WTC11 (cell line): ENCODE measurements at regions not wholly inside any gene's neighbourhood (a gene's known extent, or its start where the extent isn't known, plus 50 kb on each side); places are given as distances from the start of the nearest gene placed in this dataset.

Experiments
- ATAC-seq: fragments of 200-7000 bp; cut with Tn5 transposase; 2 replicates; pipeline ENCODE4 v1.10.0; 2021; ENCODE audit warnings: mild to moderate bottlenecking, moderate library complexity
- CTCF ChIA-PET: fragments of 300-600 bp; sonication (Branson Sonifier 250); formaldehyde crosslinking; loops from one replicate; lab custom pipeline; 2021; ENCODE audit warnings: antibody characterized with exemption; lab: Charles Lee
- POLR2A ChIA-PET: fragments of 350-600 bp; sonication (Branson Sonifier 250); formaldehyde crosslinking; loops from one replicate; lab custom pipeline; 2021; ENCODE audit warnings: antibody characterized with exemption; lab: Charles Lee
- DNase-seq: peaks from one replicate; pipeline ENCODE4 v3.0.0; 2021; ENCODE audit warnings: low spot score
- H3K27ac Mint-ChIP-seq: 2 replicates; pipeline ENCODE4 v1.8.0; 2021; ENCODE audit warnings: mixed read lengths
- H3K27me3 Mint-ChIP-seq: 2 replicates; pipeline ENCODE4 v1.8.0; 2021; ENCODE audit warnings: low read depth, mild to moderate bottlenecking, moderate library complexity, mixed read lengths
- H3K36me3 Mint-ChIP-seq: 2 replicates; pipeline ENCODE4 v1.8.0; 2021; ENCODE audit warnings: mixed read lengths
- H3K4me1 Mint-ChIP-seq: 2 replicates; pipeline ENCODE4 v1.8.0; 2022; ENCODE audit warnings: mixed read lengths
- H3K4me3 Mint-ChIP-seq: 2 replicates; pipeline ENCODE4 v1.8.0; 2021; ENCODE audit warnings: mild to moderate bottlenecking, moderate library complexity, mixed read lengths
- H3K9me3 Mint-ChIP-seq: 2 replicates; pipeline ENCODE4 v1.8.0; 2021; ENCODE audit warnings: mixed read lengths
- ARID4B ChIP-seq: sonication (generic); formaldehyde crosslinking; IDR thresholded peaks from 2 replicates; pipeline ENCODE4 v1.8.0; 2023; ENCODE audit warnings: missing genetic modification reagents, mild to moderate bottlenecking, borderline replicate concordance
- ATF1 ChIP-seq: sonication (generic); formaldehyde crosslinking; IDR thresholded peaks from 2 replicates; pipeline ENCODE4 v1.8.1; 2023; ENCODE audit warnings: mild to moderate bottlenecking, moderate library complexity, missing genetic modification reagents
- ATF2 ChIP-seq: sonication (generic); formaldehyde crosslinking; IDR thresholded peaks from 2 replicates; pipeline ENCODE4 v1.8.1; 2022; ENCODE audit warnings: low read depth, missing genetic modification reagents, borderline replicate concordance
- EMX1 ChIP-seq: fragments of 250-450 bp; sonication (Bioruptor Pico); IDR thresholded peaks from 2 replicates; pipeline ENCODE4 v1.8.0; 2021; ENCODE audit warnings: mild to moderate bottlenecking
- FOXJ3 ChIP-seq: sonication (generic); formaldehyde crosslinking; IDR thresholded peaks from 2 replicates; pipeline ENCODE4 v1.9.0; 2021; ENCODE audit warnings: missing genetic modification reagents, mild to moderate bottlenecking, borderline replicate concordance
- FOXK1 ChIP-seq: sonication (generic); formaldehyde crosslinking; IDR thresholded peaks from 2 replicates; pipeline ENCODE4 v1.8.0; 2022; ENCODE audit warnings: mild to moderate bottlenecking, moderate library complexity, missing genetic modification reagents
- FOXP4 ChIP-seq: sonication (generic); formaldehyde crosslinking; IDR thresholded peaks from 2 replicates; pipeline ENCODE4 v1.8.0; 2022; ENCODE audit warnings: mild to moderate bottlenecking, missing genetic modification reagents
- MYBL2 ChIP-seq: sonication (generic); formaldehyde crosslinking; IDR thresholded peaks from 2 replicates; pipeline ENCODE4 v1.8.1; 2023; ENCODE audit warnings: mild to moderate bottlenecking, moderate library complexity, missing genetic modification reagents
- NR3C1 ChIP-seq: sonication (generic); formaldehyde crosslinking; conservative IDR thresholded peaks from 2 replicates; pipeline ENCODE4 v1.8.1; 2023; ENCODE audit warnings: low read depth, mild to moderate bottlenecking, missing genetic modification reagents
- SMAD4 ChIP-seq: sonication (generic); formaldehyde crosslinking; IDR thresholded peaks from 2 replicates; pipeline ENCODE4 v1.8.0; 2022; ENCODE audit warnings: mild to moderate bottlenecking, missing genetic modification reagents
- SP1 ChIP-seq: sonication (generic); formaldehyde crosslinking; conservative IDR thresholded peaks from 2 replicates; pipeline ENCODE4 v1.8.1; 2022; ENCODE audit warnings: missing genetic modification reagents
- ZMAT4 ChIP-seq: fragments of 250-450 bp; sonication (Bioruptor Pico); IDR thresholded peaks from 2 replicates; pipeline ENCODE4 v1.9.0; 2021; ENCODE audit warnings: mild to moderate bottlenecking
- ZNF263 ChIP-seq: sonication (generic); formaldehyde crosslinking; IDR thresholded peaks from 2 replicates; pipeline ENCODE4 v1.8.1; 2022; ENCODE audit warnings: low read depth, mild to moderate bottlenecking, moderate library complexity, missing genetic modification reagents
- ZNF317 ChIP-seq: sonication (generic); formaldehyde crosslinking; IDR thresholded peaks from 2 replicates; pipeline ENCODE4 v1.8.1; 2023; ENCODE audit warnings: low read depth, mild to moderate bottlenecking, moderate library complexity, missing genetic modification reagents, borderline replicate concordance
- ZNF416 ChIP-seq: fragments of 250-450 bp; sonication (Bioruptor Pico); IDR thresholded peaks from 2 replicates; pipeline ENCODE4 v1.9.0; 2021; ENCODE audit warnings: mild to moderate bottlenecking, inconsistent platforms
- ZNF425 ChIP-seq: fragments of 250-450 bp; sonication (Bioruptor Pico); conservative IDR thresholded peaks from 2 replicates; pipeline ENCODE4 v1.9.0; 2021; ENCODE audit warnings: mild to moderate bottlenecking
- ZNF512 ChIP-seq: sonication (generic); formaldehyde crosslinking; IDR thresholded peaks from 2 replicates; pipeline ENCODE4 v1.8.1; 2022; ENCODE audit warnings: missing genetic modification reagents, borderline replicate concordance
- ZNF671 ChIP-seq: fragments of 250-450 bp; sonication (Bioruptor Pico); IDR thresholded peaks from 2 replicates; pipeline ENCODE4 v1.8.0; 2021; ENCODE audit warnings: mild to moderate bottlenecking

GRCh38 chr4:8769645-8770517 lies 101.8 kb downstream of the HMX1 start:
- Mint-ChIP-seq H3K4me1 (peaks cover 8% of the 10 kb centered on the region), H3K27ac (peak overlapping the region; percentile 8; the same call in 1 of the 2 replicates), H3K4me3 (no peak overlapping the region), H3K36me3 (no peaks in the 10 kb centered on the region), H3K9me3 (no peaks in the 10 kb centered on the region), H3K27me3 (no peaks in the 10 kb centered on the region; the same call in 1 of the 2 replicates)
- DNase-seq (no peak), ATAC-seq (no peak)
- TF ChIP-seq ZNF263 (CRISPR knock-in tag) (peak; percentile 70), SMAD4 (no peak), MYBL2 (CRISPR knock-in tag) (no peak)
- ChIA-PET POLR2A (interaction anchor here (0.5 kb wide), 1 partner anchor 78 kb away, joined by 3 read pairs; no protein-coding TSS in a partner anchor), CTCF (no interaction called here)

GRCh38 chr4:8768357-8768999 lies 103.2 kb downstream of the HMX1 start:
- ChIA-PET CTCF (no interaction called here), POLR2A (no interaction called here)
- peaks cover 8% of the 10 kb centered on the region for H3K4me1 Mint-ChIP-seq
- H3K4me3 Mint-ChIP-seq, result no peak overlapping the region
- H3K9me3 Mint-ChIP-seq, result no peaks in the 10 kb centered on the region
- H3K36me3 Mint-ChIP-seq, result no peaks in the 10 kb centered on the region
- no peak overlapping the region for H3K27ac Mint-ChIP-seq
- H3K27me3 Mint-ChIP-seq, result no peaks in the 10 kb centered on the region; the same call in 1 of the 2 replicates
- DNase-seq (no peak), ATAC-seq (no peak)
- TF ChIP-seq ARID4B (CRISPR knock-in tag) (no peak), NR3C1 (CRISPR knock-in tag) (no peak), ZNF317 (CRISPR knock-in tag) (no peak), ZNF416 (CRISPR knock-in tag) (no peak), EMX1 (CRISPR knock-in tag) (no peak), ATF1 (CRISPR knock-in tag) (no peak), SP1 (CRISPR knock-in tag) (no peak), ZNF425 (CRISPR knock-in tag) (no peak), ATF2 (CRISPR knock-in tag) (no peak), ZNF263 (CRISPR knock-in tag) (no peak), FOXK1 (CRISPR knock-in tag) (no peak), ZNF512 (CRISPR knock-in tag) (no peak), ZNF671 (no peak), ZMAT4 (no peak), FOXP4 (no peak), FOXJ3 (CRISPR knock-in tag) (no peak)
